ENCODE measurements at regions not wholly inside any gene's neighbourhood (a gene's known extent, or its start where the extent isn't known, plus 50 kb on each side); places are given as distances from the start of the nearest gene placed in this dataset.
"Not testable (repeated sequence)": the region's sequence is repeated elsewhere in the genome, so short reads cannot be mapped to it uniquely, and the experiment has no call there.

DNA sequence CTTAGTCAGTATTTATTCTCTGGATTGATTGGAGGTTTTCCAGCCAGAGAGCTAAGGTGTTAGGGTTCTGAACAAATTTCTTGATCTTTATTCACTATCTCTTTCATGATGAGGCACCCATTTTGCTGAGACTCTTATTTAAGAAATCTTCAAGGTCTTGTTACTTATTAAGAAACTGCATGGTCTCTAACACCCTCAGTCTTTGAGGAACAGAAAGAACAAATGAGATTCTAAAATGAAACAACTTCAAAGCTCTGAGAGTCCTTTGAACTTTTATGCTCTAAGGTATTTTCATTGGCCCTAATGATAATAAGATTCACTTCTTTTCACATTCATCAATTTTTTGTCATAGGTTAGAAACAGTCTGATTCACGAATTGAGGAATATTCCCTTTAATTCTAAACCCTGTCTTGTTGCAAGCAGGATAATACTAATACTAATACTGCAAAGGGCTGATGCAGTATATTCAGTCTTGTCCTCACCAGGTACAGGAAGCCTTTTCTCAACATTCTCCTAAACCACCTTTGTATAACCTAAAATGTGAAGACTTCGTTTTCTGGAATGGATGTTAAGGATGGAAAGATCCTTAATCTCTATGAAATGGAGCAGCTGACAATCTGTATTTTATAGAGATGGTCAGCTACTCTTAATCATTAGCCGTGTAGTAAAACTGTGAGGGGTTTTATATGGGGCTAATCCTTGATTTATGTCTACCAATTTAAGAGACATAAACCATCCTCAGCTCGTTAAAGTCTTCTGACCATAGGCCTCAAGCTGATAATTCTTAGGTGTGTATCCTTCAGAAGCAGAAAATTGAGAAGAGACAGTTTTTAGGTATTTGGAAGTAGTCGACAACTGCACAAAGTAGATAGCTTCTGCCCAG lies 198.3 kb downstream of the OTOL1 start:
- DNase-seq = no peak

DNA sequence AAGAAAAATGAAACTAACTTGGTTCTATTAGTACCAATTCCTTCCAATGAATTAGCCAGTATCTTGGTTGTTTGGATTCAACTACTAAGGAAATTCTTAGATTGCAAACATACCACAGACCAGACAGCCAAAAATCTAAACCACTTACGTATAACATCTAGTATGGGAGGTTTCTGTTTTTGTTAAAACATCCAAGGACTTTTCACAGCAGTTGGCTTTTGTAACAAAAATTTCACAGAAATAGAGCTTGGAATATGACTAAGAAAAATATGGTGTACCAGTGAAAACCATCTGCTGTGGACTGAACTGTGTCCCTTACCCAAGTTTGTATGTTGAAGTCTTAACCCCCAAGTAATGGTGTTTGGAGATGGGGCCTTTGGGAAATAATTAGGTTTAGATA lies 199.2 kb downstream of the OTOL1 start:
- no peak for DNase-seq

DNA sequence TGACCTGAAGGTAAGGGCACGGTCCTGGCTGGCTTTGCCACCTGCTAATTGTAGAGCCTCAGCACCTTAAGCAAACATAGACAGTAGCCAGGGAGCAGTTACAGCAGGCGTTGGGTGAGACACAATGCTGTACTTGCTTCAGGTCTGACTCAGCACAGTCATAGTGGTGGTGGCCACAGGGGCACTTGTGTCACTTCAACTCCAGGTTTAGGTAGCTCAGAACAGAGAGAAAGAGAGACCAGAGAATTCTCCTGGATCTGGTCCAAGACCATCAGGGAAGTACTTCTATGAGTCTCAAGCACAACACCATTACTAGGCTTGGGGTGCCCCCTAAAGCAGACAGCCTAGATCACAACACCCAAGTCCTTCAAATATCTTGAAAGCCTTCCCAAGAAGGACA lies 204.4 kb downstream of the OTOL1 start:
- no peak for DNase-seq

DNA sequence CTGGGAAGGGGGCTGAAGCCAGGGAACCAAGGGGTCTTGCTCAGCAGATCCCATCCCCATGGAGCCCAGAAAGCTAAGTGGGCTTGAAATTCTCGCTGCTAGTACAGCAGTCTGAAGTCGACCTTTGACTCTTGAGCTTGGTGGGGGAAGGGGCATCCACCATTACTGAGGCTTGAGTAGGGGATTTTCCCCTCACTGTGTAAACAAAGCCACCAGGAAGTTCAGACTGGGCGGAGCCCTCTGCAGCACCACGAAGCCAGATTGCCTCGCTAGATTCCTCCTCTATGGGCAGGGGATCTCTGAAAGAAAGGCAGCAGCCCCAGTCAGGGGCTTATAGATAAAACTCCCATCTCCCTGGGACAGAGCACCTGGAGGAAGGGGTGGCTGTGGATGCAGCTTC lies 210.6 kb downstream of the OTOL1 start:
- DNase-seq = not testable (repeated sequence)

DNA sequence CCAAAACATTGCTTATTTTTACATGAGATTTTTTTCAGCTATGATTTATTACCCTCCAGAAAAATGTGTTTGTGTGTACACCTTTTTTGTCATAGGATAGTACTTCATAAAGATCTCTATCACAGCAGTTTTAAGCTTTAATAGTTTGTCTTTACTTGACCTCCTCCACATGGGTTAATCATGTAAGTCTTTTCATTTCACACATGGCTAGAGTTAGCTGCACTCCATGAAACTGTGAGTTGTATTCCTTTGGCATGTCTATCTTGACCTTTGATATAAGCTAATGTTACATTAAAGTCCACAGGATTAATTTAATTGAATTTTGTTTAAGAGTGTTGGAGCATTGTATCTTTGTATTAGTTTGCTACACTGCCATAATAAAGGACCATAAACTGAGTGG lies 217.1 kb downstream of the OTOL1 start:
- no peak for DNase-seq

DNA sequence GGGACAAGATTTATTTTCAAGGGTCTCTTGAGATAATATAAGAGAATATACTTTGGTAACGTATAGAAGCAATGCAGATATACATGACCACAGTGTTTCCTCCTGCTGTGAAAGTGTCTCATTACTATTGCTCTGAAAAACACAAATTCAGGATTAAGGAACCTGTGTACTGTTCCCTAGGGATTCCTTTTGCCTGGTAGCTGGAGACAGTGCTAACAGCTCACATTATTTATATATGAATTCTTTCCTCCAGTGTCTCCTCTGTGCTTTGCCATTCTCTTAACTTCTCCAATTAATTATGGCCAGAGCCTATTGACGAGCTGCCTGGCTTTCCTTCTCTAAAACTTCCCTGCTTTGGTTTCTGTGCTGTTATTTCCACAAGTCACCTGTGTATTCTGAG lies 235.4 kb downstream of the OTOL1 start:
- no peak for DNase-seq

DNA sequence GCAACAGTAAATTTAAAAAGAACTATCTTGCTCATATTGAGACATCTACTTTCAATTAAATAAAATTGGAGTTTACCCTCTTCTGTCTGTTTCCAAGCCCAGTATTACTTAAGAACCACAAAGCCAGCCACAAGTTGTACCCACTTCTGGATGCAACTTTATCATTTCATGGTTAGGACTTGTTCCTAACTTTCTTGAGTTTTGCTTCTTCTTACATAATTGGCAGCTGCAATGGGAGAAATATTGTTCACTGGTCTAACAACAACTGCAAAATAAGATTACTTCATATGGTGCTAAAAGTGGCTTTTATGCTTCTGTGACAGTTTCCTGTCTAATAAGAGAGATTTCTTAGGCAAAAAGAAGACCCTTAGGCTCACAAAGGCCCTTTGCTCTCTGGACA lies 240.6 kb downstream of the OTOL1 start:
- no peak for DNase-seq

DNA sequence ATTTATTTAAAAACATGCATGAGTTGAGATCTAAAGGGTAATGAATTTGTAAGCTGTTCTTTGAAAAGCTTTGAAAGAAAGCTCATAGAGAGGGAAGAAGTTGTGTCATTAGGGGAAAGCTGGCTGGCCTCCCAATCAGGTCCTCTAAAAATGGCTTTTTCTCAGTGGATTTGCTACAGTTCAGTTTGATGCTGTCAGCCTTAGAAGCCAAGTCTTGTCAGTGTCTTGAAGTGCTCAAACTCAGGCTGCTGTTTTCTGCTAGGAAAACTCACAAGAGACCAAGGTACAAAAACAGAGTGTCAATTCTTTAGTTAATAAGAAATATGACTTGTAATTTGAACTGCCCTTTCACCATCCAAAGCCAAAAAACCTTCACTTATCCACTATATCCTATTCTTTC lies 243.8 kb downstream of the OTOL1 start:
- DNase-seq = no peak

DNA sequence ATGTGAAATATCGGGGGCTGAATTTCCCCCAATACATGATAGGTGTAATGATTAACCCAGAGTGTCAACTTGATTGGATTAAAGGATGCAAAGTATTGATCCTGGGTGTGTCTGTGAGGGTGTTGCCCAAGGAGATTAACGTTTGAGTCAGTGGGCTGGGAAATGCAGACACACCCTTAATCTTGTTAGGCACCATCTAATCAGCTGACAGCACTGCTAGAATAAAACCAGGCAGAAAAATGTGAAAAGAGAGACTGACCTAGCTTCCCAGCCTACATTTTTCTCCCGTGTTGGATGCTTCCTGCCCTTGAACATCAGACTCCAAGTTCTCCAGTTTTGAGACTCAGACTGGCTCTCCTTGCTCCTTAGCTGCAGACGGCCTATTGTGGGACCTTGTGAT lies 247.8 kb downstream of the OTOL1 start:
- no peak for DNase-seq

DNA sequence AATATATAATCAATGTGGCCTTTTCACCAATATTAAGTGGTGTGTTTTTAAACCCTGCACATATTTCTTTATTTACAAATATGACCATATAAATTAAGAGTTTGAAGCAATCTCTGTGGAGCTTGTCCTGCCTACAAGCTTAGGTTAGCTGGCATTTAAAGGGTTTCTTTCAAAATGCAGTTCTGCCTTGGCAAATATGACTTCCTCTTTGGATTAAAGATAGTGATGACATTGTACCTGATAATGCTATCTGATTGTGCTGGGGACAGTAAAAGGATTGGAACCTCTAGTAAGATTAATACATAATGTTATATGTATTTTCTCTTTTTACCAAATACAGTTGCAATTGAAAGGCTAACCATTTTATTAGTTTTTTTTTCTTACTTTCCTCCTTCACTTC lies 249.1 kb downstream of the OTOL1 start:
- DNase-seq = no peak

DNA sequence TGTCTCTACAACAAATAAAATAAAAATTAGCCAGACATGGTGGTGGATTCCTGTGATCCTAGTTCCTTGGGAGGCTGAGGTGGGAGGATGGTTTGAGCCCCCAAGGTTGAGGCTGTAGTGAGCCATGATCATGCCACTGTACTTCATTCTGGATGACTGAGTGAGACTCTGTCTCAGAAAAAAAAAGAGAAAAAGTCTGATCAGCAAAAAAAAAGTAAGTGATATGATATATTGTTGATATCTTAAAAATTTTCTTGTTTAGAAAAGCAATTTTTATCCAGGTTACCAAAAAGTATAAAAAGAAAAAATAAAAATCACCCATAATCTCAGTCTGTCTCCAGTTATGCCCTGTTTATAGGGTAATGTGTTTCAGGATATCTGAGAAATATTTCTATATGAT lies 251.4 kb downstream of the OTOL1 start:
- no peak for DNase-seq

DNA sequence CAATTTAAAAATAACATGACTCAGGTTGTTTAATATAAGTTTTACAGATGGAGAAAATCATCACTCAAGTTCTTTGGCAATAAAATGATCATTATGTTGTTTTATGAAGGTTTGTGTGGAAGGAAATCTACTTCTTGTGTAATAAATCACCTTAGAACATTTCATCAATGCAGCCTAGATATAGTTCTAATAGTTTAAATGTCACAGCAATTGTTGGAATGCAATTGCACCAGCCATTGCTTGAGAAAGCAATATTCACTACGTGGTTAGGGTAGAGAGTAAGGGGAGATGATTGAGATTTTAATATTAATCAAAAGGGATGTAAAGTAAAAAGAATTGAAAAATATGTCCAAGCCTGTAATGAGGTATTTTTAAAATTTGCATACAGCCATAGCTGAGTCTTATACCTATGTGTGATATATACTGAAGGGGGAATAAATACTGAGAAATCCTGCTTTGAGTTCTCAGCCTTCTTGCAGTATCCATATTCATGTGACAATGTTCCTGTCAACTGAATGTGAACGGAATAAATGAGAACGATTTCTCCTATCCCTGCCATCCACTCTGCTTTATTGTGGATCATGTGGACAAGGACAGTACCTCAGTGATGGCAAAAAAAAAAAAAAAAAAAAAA lies 257.9 kb downstream of the OTOL1 start:
- DNase-seq = no peak

DNA sequence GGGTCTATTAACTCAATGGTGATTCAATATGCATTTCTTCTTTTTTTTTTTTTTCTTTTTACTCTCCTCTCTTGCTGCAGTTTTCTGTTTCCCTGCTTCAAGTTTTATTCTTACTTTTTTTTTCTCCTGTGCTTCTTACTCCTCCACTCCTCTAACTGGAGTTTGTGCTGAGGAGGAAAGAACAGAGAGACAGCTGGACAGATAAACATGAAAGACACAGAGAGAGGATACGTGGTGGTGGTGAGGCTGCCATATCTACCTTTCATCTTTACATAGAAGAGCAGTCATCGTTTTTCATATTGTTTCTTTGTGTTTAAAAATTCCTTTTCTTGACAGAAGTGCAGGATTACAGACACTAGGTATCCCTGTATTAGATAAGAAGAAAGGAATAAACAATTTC lies 262.8 kb downstream of the OTOL1 start:
- DNase-seq = no peak

DNA sequence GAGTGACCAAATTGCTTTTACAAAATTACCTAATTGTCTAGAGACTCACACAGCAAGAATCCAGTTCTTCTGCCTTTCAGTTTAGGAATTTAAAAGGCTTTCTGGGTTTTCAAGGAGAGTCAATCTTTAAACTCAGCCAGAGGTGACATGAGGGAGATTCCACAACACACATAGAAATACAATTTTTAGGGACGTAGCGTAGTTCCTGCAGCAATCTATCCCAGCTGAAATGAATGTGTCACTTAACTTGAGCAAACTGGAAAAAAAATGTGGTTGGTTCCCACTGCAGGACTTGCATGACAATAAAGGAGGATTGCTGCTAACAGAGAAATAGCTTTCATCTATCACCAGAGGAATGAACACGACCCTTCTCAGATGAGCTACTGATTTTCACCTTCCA lies 269.7 kb downstream of the OTOL1 start:
- no peak for DNase-seq

DNA sequence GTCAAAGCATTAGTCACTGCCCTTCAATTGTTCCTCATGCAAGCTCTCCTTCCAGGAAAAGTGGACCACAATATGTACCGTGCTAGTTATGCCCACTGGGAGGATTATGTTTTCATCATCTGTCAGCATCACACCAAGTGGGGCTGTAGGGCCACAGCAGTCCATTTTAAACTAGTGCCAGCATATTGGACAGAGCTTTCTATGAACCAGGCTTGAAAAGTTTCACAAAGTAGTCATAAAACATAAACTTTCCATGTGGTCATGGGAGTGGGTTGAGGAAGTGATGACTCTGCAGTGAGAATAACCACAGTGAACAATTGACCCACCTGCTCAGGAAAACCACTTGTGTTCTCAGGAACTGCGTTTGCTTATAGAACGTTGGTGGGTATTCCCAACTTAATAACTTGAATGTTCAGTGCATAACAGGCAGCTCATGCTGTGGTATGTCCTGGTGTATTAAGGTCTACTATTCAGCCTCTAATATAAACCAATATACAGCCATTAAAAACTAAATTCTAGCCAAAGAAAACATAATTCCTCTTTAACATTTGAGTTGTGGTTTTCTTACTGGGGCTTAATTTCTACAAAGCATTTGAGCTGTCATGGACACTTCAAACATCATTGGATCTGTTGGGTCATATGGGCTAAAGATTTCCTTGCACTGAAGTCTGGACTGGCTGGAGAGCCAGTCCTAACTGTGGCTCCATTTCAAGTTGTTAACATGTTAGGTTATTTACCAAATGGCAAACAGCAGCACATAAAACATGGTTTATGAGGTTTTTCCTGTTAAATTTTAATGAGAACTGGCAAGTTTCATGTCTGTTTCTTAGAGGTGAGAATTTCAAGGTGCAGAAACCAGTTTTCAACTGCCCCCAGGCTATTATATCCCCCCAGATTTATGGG lies 274.1 kb downstream of the OTOL1 start:
- no peak for DNase-seq

DNA sequence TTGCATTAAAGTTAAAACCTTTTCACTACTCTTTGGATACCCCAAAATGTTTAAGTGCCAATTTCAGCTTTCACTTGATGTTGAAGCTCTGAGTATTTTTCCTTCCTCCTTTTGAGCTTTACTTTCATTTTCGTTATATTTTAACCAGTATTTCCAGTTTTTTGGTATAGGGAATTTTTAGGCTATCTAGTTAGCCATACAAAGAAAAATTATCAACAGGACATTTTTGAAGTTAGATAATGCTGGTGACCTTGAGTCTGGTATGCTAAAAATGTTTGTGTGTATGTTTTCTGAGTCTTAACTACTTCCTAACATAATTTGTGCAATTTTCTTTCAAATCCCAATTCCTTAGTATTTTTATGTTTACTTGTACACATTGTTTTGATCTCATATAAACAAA lies 284.8 kb downstream of the OTOL1 start:
- DNase-seq = no peak

DNA sequence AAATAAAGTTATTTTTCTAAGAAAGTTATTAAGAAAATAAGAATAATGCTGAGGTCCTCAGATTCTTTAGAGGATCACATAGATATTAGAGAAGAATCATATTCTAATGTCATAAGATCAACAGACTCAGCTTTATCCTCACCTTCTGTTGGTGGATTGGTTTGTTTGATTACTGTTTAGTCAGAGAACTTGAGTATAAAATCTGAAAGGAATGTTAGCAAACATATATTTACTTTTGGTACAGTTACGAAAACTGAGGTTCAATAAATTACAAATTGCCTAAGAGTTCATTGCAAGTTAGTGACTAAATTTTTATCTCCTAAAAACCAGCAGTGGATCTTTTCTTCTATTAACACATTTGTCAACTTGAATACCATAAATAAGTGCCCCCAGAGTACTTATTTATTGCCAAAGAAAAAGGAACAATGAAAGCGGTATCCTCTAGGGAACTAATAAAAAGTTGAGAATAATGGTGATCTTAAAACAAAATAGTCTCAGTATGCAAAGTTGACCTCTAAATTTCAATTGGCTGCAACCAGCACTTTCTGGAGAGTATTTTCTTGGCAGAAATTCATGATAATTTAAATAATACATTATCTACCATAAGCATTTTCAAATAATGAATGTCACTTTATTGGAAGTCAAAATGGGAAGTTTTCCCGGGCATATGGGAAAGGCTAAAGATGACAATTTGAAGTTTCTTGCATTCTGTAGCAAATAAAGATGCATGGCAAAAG lies 296.8 kb downstream of the OTOL1 start:
- DNase-seq = no peak

DNA sequence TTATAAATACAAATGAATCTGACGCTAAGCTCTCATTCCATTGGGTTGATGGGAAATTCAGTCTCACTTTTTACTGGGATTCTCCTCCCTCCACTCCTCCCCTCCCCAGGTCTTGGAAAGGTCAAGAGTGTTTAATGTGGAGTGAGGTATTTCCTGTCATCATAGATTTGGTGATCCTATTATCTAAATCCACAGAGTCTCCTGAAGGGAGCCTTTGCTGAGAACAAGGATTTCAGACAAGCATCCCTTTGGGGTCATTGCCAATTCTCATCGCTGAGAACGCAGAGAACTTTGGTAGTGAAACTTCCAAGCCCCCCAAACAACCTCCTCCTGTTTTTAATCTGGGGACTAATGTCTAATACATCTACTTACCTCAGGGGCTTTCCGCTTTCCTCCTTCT lies 297.9 kb downstream of the OTOL1 start:
- no peak for DNase-seq

DNA sequence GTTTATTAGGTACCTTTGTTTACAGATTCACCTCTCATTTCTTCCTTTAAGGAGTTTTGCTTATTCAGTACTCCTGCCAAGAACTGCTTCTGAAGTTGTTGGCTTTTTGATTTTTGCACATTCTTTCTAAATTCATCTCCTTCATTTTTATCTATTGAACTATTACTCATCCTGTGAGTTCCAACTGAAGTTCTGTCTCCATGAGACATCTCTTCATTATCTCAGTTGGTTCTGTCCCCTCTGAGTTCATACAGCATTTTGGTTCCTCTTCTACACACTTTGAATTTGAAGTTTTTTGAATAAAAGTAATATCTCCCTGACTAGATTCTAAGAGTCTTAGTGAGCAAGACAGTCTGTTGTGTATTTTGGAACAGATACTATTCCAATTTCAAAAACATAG lies 299.7 kb downstream of the OTOL1 start:
- DNase-seq = no peak

DNA sequence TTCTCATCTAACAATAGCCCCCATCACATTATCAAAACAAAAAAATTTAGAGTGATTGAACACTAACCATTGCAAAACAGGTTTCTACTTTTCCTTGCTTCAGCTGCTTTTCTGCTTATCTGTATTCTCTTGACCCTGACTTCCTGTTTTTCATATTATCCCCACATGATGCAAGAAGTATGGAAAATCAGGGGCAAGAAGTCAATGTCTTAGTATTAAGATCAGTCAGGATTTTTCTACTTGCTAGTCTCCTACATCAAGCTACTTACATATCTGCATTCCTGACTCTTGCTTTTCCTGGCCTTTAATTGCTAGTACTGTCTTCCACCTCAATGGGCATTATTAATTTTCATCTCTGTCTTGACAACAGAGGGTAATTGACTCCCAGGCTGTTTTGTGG lies 300.2 kb downstream of the OTOL1 start:
- no peak for DNase-seq

DNA sequence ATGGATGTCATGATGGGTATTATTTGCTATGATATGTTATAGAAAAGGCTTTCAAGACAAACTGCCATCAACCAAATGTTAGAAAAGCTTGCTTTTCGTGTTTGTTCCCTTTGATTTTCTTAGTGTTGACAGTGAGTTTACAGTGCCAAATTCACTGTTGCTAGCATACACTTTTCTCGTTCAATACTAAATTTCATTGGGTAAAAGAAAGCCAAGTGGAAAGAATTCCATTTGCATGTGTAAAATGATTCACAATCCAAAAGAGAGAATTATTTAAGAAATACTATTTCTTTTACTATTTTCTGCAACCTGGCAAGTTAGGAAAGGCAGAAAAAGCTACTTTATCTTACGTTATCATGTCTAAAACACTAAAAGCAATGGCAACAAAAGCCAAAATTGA lies 301.4 kb downstream of the OTOL1 start:
- no peak for DNase-seq

DNA sequence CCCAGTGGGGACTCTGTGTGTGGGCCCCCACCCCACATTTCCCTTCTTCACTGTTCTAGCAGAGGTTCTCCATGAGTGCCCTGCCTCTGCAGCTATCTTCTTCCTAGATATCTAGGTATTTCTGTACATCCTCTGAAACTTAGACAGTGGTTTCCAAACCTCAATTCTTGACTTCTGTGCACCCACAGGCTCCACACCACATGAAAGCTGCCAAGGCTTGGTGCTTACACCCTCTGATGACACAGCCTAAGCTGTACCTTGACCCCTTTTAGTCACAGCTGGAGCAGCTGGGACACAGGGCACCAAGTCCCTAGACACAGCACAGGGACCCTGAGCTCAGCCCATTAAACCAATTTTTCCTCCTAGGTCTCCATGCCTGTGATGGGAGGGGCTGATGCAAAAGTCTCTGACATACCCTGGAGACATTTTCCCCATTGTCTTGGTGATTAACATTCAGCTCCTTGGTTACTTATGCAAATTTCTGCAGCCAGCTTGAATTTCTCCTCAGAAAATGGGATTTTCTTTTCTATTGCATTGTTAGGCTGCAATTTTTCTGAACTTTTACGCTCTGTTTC lies 304.5 kb downstream of the OTOL1 start:
- no peak for DNase-seq

DNA sequence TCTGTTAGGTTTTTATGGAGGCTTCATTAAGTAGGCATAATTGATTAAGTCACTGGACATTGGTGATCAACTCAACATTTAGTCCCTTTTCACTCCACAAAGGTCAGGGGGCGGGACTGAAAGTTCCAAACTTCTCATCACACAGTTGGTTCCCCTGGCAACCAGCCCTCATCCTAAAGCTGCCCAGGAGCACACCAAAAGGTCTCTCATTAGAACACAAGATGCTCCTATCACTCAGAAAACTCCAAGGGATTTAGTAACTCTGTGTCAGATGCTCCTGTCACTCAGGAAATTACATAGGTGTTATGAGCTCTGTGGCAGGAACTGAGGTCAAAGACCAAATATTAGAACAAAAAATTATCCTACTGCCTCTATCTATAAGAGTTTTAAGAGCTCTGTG lies 321.5 kb downstream of the OTOL1 start:
- DNase-seq = no peak

Data from activated CD4-positive, alpha-beta T cell treated with anti-CD3 and anti-CD28 coated beads for 48 hours (primary cell).